ENCODE measurements at regions not wholly inside any gene's neighbourhood (a gene's known extent, or its start where the extent isn't known, plus 50 kb on each side); places are given as distances from the start of the nearest gene placed in this dataset.

GRCh38 chr18:78526275-78526674 lies 453.3 kb upstream of the SALL3 start:
- H3K4me2 ChIP-seq (ENCODE audit: low read length): no peak overlapping the region
- H4K20me1 ChIP-seq (ENCODE audit: insufficient read depth): no peaks in the 10 kb centered on the region
- no peak overlapping the region for H3K27ac ChIP-seq (ENCODE audit: low read length)
- H3K9me3 ChIP-seq (ENCODE audit: low read length): peaks cover 3% of the 10 kb centered on the region
- no peak overlapping the region for H3K4me3 ChIP-seq (ENCODE audit: low read length)
- TF ChIP-seq SMC3 (conservative IDR thresholded peaks at IDR 0.05; ENCODE audit: poor library complexity) (no peak), EZH2 (IDR thresholded peaks at IDR 0.05; ENCODE audit: borderline replicate concordance, insufficient read depth, low read length, poor library complexity, severe bottlenecking) (no peak), CTCF (IDR thresholded peaks at IDR 0.05; ENCODE audit: poor library complexity, severe bottlenecking) (no peak), EP300 (conservative IDR thresholded peaks at IDR 0.05; ENCODE audit: poor library complexity, severe bottlenecking) (no peak), TAF1 (IDR thresholded peaks at IDR 0.05; ENCODE audit: low read depth) (no peak), POLR2AphosphoS5 (IDR thresholded peaks at IDR 0.05) (no peak), RAD21 (conservative IDR thresholded peaks at IDR 0.05) (no peak), MXI1 (conservative IDR thresholded peaks at IDR 0.05; ENCODE audit: poor library complexity, severe bottlenecking) (no peak)
- TF ChIP-seq, protein P1, sequence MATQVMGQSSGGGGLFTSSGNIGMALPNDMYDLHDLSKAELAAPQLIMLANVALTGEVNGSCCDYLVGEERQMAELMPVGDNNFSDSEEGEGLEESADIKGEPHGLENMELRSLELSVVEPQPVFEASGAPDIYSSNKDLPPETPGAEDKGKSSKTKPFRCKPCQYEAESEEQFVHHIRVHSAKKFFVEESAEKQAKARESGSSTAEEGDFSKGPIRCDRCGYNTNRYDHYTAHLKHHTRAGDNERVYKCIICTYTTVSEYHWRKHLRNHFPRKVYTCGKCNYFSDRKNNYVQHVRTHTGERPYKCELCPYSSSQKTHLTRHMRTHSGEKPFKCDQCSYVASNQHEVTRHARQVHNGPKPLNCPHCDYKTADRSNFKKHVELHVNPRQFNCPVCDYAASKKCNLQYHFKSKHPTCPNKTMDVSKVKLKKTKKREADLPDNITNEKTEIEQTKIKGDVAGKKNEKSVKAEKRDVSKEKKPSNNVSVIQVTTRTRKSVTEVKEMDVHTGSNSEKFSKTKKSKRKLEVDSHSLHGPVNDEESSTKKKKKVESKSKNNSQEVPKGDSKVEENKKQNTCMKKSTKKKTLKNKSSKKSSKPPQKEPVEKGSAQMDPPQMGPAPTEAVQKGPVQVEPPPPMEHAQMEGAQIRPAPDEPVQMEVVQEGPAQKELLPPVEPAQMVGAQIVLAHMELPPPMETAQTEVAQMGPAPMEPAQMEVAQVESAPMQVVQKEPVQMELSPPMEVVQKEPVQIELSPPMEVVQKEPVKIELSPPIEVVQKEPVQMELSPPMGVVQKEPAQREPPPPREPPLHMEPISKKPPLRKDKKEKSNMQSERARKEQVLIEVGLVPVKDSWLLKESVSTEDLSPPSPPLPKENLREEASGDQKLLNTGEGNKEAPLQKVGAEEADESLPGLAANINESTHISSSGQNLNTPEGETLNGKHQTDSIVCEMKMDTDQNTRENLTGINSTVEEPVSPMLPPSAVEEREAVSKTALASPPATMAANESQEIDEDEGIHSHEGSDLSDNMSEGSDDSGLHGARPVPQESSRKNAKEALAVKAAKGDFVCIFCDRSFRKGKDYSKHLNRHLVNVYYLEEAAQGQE (IDR thresholded peaks at IDR 0.05; ENCODE audit: borderline replicate concordance): no peak
- H3K79me2 ChIP-seq (replicated peaks; ENCODE audit: insufficient read depth, low read length): no peaks in the 10 kb centered on the region
- no peaks in the 10 kb centered on the region for H3K36me3 ChIP-seq (ENCODE audit: insufficient read depth, low read length)
- H3F3A ChIP-seq (ENCODE audit: insufficient read depth, low read length, poor library complexity, severe bottlenecking): no peaks in the 10 kb centered on the region
- H3K9ac ChIP-seq (ENCODE audit: low read length): no peak overlapping the region
- H2AFZ ChIP-seq (ENCODE audit: low read depth, low read length): no peak overlapping the region
- no peaks in the 10 kb centered on the region for H3K9me2 ChIP-seq (ENCODE audit: insufficient read depth, low read length)
- H3K27me3 ChIP-seq (ENCODE audit: insufficient read depth, low read depth, low read length): no peaks in the 10 kb centered on the region

- Histone ChIP-seq H2AFZ (ENCODE audit: low read depth, low read length) (no peak overlapping the region), H3F3A (ENCODE audit: insufficient read depth, low read length, poor library complexity, severe bottlenecking) (no peaks in the 10 kb centered on the region), H3K36me3 (ENCODE audit: insufficient read depth, low read length) (no peaks in the 10 kb centered on the region), H3K4me2 (ENCODE audit: low read length) (no peak overlapping the region), H3K79me2 (replicated peaks; ENCODE audit: insufficient read depth, low read length) (no peaks in the 10 kb centered on the region), H3K27ac (ENCODE audit: low read length) (no peak overlapping the region), H3K9me3 (ENCODE audit: low read length) (peaks cover 3% of the 10 kb centered on the region), H3K9me2 (ENCODE audit: insufficient read depth, low read length) (no peaks in the 10 kb centered on the region), H3K27me3 (ENCODE audit: insufficient read depth, low read depth, low read length) (no peaks in the 10 kb centered on the region), H4K20me1 (ENCODE audit: insufficient read depth) (no peaks in the 10 kb centered on the region), H3K4me3 (ENCODE audit: low read length) (no peak overlapping the region), H3K9ac (ENCODE audit: low read length) (no peak overlapping the region)
- TF ChIP-seq EZH2 (IDR thresholded peaks at IDR 0.05; ENCODE audit: borderline replicate concordance, insufficient read depth, low read length, poor library complexity, severe bottlenecking) (no peak), MXI1 (conservative IDR thresholded peaks at IDR 0.05; ENCODE audit: poor library complexity, severe bottlenecking) (no peak), EP300 (conservative IDR thresholded peaks at IDR 0.05; ENCODE audit: poor library complexity, severe bottlenecking) (no peak), CTCF (IDR thresholded peaks at IDR 0.05; ENCODE audit: poor library complexity, severe bottlenecking) (no peak), POLR2AphosphoS5 (IDR thresholded peaks at IDR 0.05) (no peak), TAF1 (IDR thresholded peaks at IDR 0.05; ENCODE audit: low read depth) (no peak)
- TF ChIP-seq, protein P1 (IDR thresholded peaks at IDR 0.05; ENCODE audit: borderline replicate concordance): no peak
Measured at GRCh38 chr18:78526923-78527711, 452.5 kb upstream of the SALL3 start.
